Astrocyte (in vitro differentiated cells and primary cell): ENCODE measurements at regions not wholly inside any gene's neighbourhood (a gene's known extent, or its start where the extent isn't known, plus 50 kb on each side); places are given as distances from the start of the nearest gene placed in this dataset.

Experiments used
- CTCF ChIP-seq: IDR thresholded peaks from 2 replicates; pipeline ENCODE4 v1.5.1; 2011; ENCODE audit warnings: low read depth, mild to moderate bottlenecking, inconsistent platforms, low read length, moderate library complexity; ENCODE audit not compliant: insufficient read depth
- EZH2 ChIP-seq: IDR thresholded peaks from 2 replicates; pipeline ENCODE4 v1.6.1; 2012; ENCODE audit warnings: mild to moderate bottlenecking, low read length, inconsistent platforms; ENCODE audit not compliant: insufficient read depth

GRCh38 chr18:59067873-59068272 lies 71.8 kb upstream of the SEC11C start:
- TF ChIP-seq CTCF (peak; percentile 67), EZH2 (no peak)
